CD4-positive, alpha-beta T cell treated with Interleukin-10 for 1 hour (primary cell): ENCODE measurements at regions not wholly inside any gene's neighbourhood (a gene's known extent, or its start where the extent isn't known, plus 50 kb on each side); places are given as distances from the start of the nearest gene placed in this dataset.

Experiments
- DNase-seq: peaks from one replicate; pipeline ENCODE4 v3.0.0-alpha.2; 2020

DNA sequence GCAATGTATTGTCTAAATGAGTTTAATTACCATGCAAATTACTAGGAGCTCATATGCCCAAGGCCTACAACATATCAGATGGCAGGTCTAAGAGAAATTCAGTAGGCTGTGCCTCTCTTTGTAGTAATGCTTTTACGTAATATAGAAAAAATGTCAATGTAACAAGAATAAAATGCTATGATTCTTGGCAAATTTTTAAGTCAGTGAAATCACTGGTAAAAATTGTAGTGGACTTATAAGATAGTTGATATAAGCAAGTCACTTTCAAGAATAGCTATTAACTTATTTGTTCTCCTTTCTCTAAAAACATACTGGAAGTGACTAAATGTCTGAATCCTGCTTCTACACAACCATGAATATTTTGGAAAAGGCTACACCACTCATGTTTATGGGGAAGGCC lies 707.8 kb downstream of the TUSC7 start:
- no peak for DNase-seq

DNA sequence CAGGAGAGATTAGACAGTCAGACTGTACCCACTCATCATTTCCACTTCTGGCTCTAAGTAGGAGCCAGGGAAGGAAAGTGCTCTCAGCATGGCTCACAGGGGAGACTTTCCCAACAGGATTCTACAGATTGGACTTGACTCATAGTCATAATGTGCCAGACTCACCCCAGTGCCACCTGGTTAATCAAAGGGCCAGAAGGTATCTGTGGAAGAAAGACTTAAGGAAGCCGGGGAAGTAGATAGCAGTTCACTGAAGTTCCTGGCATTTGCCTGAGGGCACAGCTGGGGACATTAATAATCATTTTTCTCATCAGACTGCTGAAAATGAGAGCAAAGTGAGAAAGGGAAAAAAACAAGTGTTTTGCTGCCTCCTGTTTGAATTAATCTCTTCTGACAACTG lies 717.5 kb downstream of the TUSC7 start:
- no peak for DNase-seq

DNA sequence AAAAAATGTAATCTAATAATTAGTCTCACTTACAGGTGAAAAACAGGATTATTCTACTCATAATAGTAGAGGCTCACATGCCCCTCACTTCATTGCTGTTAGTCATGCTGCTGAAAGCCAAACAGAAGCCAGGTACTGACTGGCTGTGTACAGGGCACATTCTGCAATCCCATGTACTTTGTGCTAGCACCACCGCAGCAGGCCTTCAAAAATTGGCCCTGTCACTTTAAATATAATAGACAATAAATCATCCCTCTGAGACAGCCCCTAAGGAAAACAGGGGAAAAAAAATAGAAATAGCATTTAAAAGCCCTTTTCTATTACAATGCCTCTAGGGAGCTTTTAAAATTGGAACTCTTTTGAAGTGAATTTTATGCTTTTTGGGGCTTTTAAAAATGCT lies 723.8 kb downstream of the TUSC7 start:
- DNase-seq = no peak

DNA sequence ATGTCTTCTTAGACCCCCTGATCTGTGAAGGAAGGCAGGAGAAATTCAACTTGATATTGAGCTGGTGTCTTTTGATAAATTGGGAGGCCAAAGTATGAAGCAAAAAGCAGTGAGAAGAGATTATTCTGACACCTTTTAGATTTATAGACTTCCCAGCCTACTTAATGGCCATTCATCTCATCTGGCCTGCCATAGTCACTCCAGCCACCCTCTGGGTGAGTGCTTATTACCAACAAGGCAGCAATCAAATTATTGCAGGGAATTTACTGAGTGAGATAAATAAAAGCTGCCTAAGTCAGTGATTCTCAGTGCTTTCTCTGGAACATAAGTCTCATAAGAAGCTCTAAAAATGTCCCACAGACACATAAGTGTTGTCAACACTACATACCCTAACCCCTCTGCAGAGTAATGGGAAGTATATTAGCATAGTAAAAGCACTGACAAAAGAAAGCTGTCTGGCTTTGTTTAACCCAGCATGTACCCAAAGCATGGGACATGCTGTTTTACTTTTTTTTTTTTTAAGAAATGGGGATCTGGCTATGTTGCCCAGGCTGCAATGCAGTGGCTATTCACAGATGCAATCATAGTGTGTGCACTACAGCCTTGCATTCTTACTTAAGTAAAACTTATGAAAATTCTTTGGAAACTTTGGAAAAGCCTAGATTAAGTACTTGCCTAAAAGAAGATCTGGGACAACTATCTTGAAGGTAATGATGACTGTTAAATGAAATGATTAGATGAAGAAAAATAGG lies 725.3 kb downstream of the TUSC7 start:
- DNase-seq = no peak

DNA sequence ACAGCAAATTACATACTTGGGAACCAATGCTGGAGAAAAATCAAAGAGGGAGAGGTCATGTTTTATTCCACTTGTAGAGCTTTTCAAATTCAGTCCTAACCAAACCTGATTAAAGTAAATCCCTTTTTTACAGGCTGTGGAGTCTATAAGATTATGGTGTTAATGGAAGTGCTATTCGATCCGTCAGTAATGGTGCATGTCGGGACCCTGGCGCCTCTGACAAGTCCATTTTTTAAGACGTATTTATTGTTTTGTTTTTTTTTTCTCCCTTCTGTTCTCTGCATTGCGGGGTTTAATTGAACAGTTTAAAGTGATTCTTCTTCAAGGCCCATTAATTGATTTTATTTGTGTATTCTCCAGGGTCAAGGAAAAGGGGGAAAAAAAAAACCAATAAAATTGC lies 725.9 kb downstream of the TUSC7 start:
- DNase-seq = no peak

DNA sequence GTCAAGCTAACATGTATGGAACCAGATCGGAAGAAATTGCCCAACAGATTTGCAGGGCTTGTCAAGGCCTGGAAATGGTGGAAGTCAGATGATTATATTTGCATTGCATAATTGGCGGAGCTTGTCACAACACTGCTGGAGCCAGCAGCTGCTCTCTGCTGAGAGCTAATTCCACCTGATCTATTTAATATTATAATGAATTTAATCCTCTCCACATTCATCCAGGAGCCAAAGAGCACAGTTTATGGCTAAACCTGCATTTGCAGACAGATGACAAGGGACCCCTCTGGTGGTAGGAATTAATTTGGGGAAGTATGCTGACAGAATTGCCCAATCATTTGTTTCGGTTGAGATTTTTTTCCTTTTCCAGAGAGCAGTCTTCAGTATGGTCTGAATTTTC lies 730.2 kb downstream of the TUSC7 start:
- no peak for DNase-seq

DNA sequence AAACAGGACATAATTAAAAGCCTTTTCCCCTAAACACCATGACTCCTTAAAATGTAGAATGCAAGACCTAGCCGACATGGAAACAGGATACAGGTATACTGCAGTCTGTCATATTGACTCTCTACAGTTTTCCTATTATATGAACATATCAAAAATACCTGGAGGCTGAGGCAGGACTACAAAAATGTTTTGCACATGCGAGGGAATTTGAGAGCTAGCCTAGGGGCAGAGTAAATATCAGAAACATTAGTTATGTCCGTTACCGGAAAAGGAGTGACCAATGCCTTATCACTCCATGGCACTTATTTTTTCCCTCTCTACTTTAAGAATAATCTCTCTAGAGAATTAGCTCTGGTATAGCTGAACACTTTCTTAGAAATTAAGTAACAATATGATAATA lies 732.3 kb downstream of the TUSC7 start:
- DNase-seq = no peak

DNA sequence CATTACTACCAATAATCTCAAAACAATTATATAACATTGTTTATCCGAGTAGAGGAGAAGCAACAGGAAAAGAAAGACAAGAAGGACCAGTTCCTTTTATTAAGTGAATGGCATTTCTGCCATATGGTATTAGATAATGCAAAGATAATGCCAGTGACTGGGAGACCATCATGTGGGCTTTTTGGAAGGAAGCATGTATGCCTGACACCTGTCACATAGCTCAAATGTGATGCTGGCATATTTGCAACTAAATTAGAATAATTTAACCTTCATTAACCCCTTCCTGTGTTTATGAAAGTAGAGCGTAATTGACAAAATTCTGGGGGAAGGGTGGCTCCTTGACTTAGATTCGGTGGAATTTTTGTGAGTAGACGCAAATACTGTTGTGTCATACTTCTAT lies 733.0 kb downstream of the TUSC7 start:
- no peak for DNase-seq

DNA sequence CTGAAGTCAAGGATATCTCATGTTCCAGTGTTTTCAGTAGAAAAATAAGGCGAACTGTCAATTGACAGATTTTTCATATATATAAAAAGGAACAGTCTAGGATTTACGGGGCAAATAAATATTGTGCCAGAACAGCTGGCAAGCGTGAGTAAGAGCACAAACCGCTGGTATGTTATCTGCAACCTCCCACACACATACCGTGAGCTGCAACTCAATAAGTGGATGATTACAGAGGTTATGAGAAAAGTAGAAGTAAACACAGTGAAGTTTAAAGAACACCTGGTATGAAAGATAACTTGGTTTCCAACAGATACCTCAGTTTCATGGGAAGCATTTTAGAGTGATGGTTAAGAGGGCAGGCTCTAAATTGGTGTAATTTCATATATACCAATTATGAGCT lies 733.4 kb downstream of the TUSC7 start:
- DNase-seq = no peak

DNA sequence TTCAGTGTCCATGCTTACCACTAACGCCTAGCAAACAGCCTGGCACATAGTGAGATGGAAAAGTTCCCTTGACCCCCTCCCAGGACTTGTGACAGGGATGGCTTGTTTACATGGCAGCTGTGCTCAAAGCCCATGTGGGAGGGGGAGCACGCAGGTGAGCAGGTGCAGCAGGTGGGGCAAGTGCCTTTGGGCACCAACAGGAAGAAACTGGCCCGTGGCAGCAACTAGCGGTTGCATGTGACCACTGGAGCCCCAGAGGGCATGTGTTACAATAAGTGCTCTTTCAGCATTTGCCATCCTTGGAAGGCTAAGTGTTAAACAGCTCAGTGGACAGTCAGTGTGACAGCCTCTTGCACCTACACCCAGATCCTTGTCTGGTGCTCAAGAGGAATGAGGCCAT lies 734.6 kb downstream of the TUSC7 start:
- no peak for DNase-seq

DNA sequence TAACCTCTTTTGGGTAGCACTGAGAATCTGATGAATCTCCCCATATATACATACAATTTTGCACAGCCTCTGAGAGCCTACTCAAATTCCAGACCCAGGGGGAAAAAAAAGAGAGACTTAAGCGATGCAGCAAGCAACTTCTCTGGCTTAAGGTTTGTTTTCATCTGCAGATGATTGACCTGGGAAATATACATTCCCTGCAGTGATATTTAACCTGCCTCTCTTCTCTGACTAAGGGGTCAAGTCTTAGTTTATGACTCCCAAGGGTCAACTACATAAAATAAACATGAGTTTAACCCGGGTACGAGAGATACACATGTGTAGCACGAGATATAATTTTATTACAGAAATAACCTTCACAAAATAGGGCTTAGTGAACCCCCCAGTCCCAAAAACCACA lies 737.8 kb downstream of the TUSC7 start:
- no peak for DNase-seq

DNA sequence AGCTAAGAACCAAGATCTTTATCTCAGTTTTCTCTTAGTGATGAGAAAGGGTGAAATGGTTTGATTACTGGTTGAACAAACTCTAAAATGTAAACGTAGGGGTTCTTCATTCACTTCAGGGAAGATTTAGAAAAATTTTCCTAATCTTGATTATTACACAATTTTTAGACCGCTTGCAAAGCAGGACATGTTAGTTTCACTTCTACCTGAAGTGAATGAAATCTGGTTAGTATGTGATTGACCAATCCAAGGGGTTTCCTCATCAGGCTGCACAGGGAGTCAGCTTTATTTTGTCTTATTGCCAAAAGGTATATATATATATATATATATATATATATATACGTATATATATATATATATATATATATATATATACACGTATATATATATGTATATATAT lies 740.4 kb downstream of the TUSC7 start:
- DNase-seq = no peak

DNA sequence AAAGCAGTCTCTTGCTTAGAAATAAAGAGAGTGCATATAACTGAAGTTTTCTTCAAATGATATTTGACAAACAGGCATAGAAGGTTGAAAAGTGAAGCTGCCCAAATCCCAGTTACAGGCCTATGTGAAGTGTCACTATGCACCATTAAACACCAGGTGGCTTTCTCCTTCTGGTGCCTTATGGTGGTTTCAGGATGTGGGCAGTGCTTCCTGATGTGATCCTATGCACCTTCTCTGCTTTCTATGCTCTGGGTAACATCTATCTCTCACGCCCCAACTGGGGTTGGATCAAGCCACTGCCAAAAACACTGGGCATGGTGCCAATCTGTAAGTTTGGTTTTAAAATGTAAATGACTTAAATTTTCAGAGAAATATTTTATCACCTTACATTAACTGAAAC lies 744.7 kb downstream of the TUSC7 start:
- no peak for DNase-seq

DNA sequence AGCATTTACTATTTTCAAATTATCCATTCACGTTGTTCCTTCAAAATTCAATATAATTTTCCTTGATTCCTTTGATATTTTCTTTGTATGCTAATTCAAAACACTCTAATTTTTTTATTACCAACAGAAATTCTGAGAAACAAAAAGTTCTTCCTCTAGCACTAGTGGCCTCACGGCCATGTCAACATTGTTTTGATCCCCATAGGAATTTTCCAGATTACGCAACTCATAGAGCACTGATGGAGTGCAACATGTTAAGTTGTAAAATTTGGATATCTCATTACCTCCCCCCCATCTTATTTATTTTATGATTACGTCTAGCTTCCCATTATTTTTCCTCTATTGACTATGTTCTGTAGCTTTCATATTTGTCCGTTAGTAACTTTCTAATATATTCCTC lies 745.3 kb downstream of the TUSC7 start:
- no peak for DNase-seq

DNA sequence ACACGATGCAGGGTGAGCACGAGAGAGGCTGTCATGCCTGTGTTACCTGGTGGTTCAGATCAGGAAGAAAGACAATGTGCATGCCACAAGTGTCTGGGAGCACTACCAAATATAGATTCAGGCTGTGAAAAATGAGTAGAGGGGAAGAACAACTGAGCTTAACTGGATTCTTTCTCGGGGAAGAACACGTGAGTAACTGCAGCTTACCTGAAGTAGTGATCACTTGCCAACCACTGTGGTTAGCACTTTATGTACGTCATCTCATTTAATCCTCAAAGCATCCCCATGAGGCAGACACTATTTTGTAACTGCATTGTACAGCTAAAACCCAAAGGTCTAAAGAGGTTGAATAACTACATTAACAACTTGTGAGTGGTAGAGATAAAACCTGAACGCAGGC lies 746.2 kb downstream of the TUSC7 start:
- DNase-seq = no peak

DNA sequence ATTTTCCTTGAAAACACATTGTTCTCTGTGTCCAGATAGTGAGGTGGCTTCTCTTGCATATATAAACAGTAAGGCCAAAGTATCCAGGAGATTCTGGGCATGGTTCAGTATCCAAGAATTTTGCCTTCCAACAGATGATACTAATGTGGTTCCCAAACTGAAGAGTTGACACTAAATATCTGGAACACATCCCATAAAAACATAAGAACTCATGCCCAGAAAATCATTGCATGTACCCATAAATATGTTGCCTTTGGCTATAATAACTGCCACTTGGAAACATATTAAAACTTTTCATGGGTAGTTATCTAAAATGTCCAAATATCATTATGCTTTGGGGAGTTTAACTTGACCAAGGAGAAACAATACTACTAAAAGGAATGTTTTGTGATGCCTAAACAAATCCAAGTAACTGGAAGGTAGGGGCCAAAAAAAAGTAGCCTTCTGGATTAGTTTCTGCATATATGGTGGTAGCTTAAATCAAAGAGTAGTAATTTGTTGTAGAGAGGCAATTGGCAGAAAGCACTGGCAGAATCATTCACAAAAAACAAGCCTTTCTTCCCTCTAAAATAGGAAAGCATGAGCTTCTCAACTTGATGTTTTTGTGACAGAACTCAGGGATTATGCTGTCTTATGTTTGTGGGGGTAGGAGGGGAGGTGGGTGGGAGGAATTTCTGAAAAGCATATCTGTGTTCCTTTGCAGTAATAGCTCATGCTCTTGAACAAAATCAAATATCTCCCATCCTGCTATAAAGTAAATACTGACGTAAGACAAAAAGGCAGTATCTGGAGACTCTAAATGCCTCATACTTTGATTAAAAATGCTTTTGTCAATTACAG lies 753.9 kb downstream of the TUSC7 start:
- DNase-seq = no peak

DNA sequence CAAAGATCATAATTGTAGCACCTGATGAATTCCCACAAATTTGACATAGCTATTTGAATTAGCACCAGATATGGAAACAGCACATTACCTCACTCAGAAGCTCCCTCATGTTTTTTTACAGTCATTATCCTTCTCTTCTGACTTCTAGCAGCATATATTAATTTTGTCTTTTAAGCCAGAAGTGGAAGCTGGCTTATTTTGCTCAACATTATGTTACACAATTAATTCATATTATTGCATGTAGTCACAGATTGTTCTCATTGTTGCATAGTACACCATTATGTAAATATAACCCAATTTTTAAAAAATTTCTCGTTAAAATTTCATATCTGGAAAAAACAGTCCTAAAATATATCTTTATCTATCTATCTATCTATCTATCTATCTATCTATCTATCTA lies 762.3 kb downstream of the TUSC7 start:
- no peak for DNase-seq

DNA sequence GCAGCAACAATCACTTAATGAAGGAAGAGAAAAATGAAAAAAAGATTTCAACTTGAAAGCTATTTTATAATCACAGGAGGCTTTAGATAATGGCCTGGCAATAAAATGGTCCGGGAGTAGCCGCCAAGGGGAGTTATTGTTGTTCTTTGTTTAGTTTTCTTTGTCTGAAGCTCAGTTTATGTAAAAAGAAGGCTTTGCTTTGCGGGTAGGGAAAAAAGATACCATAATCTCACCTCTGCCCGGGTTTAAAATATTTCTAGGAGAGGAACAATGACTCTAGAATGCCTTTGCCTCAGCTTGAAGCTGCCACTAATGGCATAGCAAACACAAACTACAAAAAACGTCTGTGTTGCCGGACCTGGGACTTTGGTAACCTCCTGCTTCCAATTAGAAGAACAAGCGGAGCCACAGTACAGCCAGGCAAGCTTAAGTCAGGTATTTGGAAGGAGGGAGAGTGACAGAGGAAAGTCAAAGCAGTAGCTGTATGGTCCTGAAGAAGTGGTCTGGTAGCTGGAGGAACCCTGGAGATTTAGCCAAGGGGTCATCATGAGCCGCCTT lies 764.5 kb downstream of the TUSC7 start:
- DNase-seq = no peak

DNA sequence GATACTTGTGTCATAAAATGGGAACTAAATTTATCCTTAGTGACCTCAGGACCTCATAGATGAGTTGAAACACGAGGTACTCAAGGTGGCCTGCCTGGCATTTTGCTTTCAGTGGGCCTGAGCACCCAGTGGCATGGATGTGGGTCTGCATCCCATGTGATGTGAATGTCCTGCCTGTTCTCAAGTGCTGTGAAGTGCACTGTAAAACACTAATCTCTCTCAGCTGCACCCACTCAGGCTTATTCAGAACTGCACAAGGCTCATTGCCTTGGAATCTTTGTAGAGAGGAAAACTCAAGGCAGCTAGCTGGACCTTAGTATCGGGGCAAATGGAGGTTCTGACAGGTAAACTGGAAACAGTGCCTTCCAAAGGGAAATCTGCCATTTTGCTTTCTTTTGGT lies 767.0 kb downstream of the TUSC7 start:
- DNase-seq = no peak

DNA sequence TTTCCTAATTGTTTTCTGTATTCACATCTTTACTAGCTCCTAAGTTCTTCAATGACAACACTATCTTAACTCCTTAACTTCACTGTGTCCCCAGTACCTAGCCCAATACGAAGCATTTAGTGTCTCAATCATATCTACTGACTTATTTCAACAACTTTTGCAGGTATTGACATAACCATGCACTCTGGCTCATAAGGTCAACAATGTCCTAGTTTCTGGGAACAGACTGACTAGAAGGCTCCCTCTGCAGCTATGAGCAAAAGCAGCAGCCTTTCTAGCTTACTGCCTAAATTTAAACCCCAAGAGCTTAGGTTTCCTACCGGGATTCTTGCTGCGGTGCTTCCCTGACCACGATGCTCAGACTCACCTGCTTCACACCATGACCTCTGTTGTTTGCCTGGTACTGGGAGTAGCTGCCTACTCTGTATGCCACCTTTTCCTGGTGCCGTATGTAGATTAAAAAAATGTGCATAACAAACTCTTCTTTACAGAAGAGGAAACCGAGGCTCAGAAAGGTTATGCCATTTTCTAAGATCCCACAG lies 767.7 kb downstream of the TUSC7 start:
- no peak for DNase-seq

DNA sequence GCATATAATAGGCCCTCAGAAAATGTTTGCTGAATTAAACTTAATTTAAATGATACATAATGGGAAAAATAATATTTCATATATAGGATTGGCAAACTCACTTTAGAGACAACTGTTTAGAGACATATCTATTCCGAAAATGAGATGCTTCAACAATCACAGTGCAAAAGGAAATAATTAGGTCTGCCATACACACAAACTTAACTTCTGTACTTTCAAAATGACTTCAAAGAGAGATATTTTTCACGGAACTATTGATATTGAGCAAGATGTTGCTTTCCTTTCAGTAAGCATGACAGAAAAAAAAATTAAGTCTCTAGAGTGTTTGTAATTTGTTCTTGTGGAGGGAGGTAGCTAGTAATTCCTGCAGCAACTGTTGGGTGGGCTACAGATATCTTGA lies 769.5 kb downstream of the TUSC7 start:
- DNase-seq = no peak

DNA sequence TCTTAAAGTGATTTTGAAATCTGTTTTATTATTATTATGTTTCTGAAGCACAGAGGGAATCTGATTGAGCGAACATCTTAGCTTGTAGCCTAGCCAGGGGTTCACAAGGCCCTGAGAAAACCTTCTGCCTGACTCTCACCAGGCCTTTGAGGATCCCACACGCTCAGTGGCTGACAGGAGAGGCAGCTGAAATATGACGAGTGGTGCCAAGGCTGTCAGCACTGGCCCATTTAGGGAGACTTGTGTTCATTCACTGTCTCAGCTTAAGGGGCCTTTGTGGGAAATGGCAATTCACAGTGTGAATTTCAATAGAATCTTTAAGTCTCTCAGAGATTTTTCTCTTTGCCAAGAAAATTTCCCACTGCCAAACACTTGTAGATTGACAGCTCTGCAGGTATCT lies 770.9 kb downstream of the TUSC7 start:
- no peak for DNase-seq

DNA sequence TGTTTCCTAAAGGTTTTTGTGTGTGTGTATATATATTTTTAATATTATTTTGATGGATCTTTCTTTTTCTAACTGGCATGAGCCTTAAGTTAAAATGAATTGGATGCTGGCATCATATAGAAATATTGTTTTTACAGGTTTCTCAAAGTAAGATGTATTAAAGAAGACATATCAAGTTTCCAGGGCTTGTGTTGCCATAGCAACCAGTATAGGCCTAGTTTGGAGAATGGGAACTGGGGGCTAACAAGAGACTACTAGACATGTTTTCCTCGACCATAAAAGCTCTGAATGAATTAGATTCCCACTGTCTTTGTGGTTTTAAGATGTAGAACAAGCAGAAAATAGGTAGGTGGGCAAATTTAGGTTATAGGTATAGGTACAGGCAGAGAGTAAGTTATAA lies 771.4 kb downstream of the TUSC7 start:
- no peak for DNase-seq

DNA sequence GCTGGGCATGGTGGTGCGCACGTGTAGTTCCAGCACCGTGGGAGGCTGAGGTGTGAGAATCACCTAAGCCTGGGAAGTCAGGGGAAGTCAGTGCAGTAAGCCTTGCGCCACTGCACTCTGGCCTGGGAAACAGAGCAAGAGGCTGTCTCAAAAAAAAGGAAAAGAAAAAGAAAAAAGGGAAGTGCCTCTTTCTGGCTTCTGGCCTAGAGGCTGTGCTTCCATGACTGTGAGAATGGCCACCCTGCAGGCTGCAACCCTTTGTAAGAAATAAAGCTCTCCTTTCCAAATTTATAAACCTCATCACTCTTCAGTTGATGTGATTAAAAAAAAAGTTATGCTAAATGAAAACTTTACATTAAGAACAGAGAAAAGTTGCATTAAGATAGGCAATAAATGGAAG lies 774.3 kb downstream of the TUSC7 start:
- no peak for DNase-seq
